SU-DHL-6 (cell line): ENCODE measurements at regions not wholly inside any gene's neighbourhood (a gene's known extent, or its start where the extent isn't known, plus 50 kb on each side); places are given as distances from the start of the nearest gene placed in this dataset.

Source experiments
- CTCF ChIP-seq: fragments of 200-600 bp; sonication (generic); IDR thresholded peaks from one replicate; pipeline ENCODE4 v1.5.1; 2017; ENCODE audit warnings: antibody characterized with exemption, mild to moderate bottlenecking, low read length, moderate library complexity; ENCODE audit not compliant: insufficient read depth, poor library complexity, severe bottlenecking
- EZH2phosphoT487 ChIP-seq: fragments of 200-600 bp; sonication (generic), shearing (Covaris generic); conservative IDR thresholded peaks from 2 replicates; pipeline ENCODE4 v1.6.1; 2018; ENCODE audit warnings: mild to moderate bottlenecking, antibody characterized with exemption, low read length, moderate library complexity, mixed read lengths

DNA sequence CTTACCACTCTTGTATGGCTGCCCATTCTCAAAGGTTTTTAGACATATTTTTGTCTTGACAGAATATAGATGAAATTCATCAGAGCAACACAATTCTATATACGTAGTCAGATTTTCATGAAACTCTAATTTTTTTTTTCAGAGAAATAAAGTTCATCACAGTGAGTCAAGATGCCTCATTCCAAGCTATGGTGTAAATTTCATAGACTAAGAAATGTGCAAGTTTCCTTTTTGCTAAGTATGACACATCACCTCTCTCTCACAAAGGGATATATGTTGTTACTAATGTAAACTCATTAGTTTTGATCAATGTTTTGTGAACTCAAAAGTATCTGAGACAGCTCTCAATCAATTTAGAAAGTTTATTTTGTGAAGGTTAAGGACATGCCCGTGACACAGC is 60.4 kb upstream of the ATXN3L start:
- TF ChIP-seq CTCF (no peak), EZH2phosphoT487 (no peak)
